NCI-H1417 (cell line): ENCODE measurements at regions not wholly inside any gene's neighbourhood (a gene's known extent, or its start where the extent isn't known, plus 50 kb on each side); places are given as distances from the start of the nearest gene placed in this dataset.
A peak's percentile ranks its signal among the peaks of the same experiment; 100 is the strongest.

Experiments
- DNase-seq, 3 experiments: peaks; one replicate each; lab custom pipeline; 2025; lab: John Stamatoyannopoulos, UW

- no peak for DNase-seq
Observed at GRCh38 chr22:49481659-49482399, 345.8 kb downstream of the BRD1 start.

GRCh38 chr22:49480896-49481658 is 346.6 kb downstream of the BRD1 start:
- no peak for DNase-seq

- no peak for DNase-seq
Observed at GRCh38 chr22:49480331-49480730, 347.3 kb downstream of the BRD1 start.

- DNase-seq: no peak
Observed at GRCh38 chr22:49479566-49479965, 348.1 kb downstream of the BRD1 start.

GRCh38 chr22:49476800-49477400 is 350.8 kb downstream of the BRD1 start:
- DNase-seq: no peak

- no peak for DNase-seq
Observed at GRCh38 chr22:49476176-49476575, 351.5 kb downstream of the BRD1 start.

GRCh38 chr22:49475253-49475652 is 352.4 kb downstream of the BRD1 start:
- no peak for DNase-seq

- DNase-seq: no peak
Observed at GRCh38 chr22:49473286-49473685, 354.4 kb downstream of the BRD1 start.

GRCh38 chr22:49470741-49471503 is 356.8 kb downstream of the BRD1 start:
- no peak for DNase-seq

- DNase-seq: no peak
Observed at GRCh38 chr22:49469896-49470740, 357.6 kb downstream of the BRD1 start.

GRCh38 chr22:49468487-49469198 is 359.0 kb downstream of the BRD1 start:
- DNase-seq: no peak

- no peak for DNase-seq
Observed at GRCh38 chr22:49466878-49467595, 360.6 kb downstream of the BRD1 start.

- DNase-seq: peak in 1 of 3 experiments; percentile 55
Observed at GRCh38 chr22:49464037-49464436, 363.6 kb downstream of the BRD1 start.

- DNase-seq: peak in 1 of 3 experiments; percentile 26
Observed at GRCh38 chr22:49462795-49463194, 364.9 kb downstream of the BRD1 start.

- no peak for DNase-seq
Observed at GRCh38 chr22:49462291-49462690, 365.4 kb downstream of the BRD1 start.

GRCh38 chr22:49461674-49462073 is 366.0 kb downstream of the BRD1 start:
- no peak for DNase-seq

- peak in 1 of 3 experiments; percentile 21 for DNase-seq
Observed at GRCh38 chr22:49460592-49461281, 366.9 kb downstream of the BRD1 start.

GRCh38 chr22:49460091-49460490 is 367.6 kb downstream of the BRD1 start:
- DNase-seq: no peak

GRCh38 chr22:49458708-49459099 is 369.0 kb downstream of the BRD1 start:
- DNase-seq: no peak
